ENCODE measurements at regions not wholly inside any gene's neighbourhood (a gene's known extent, or its start where the extent isn't known, plus 50 kb on each side); places are given as distances from the start of the nearest gene placed in this dataset.

DNA sequence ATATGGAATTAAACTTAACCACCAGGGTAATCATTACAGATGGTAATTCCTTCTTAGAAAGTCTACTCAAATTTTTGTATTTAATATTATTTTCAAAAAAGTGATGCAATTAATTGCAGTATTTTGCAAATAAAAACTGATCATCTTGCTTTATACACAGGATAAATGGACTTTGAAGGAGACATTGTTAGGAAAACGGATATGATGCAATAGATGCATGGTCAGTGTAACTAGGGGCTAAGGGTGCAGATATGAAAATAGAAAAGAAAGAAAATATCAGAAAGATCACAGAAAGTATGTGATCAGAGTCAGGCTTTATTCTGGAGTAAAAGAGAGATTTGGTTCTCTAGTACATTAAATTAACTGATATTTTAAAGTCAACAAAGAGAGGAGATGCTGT lies 401.7 kb downstream of the TLL1 start:
- no peak for DNase-seq

DNA sequence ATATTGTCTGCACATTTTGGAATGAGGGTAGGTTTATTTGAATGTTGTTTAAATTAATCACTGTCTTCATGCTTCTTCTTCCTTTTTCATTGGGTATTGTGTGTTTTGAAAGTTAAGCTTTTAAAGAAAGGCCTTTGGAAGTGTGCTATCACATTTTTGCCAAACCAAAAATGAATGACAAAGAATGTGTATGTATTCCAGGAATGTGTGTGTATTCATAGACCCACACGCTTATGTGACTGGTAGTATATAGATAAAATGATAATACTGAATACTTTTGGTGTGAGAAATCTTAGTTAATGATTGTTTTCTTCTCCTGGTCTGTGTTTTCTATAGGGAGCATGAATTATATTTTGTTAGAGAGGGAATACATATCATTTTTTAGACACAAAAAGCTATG lies 404.4 kb downstream of the TLL1 start:
- no peak for DNase-seq

DNA sequence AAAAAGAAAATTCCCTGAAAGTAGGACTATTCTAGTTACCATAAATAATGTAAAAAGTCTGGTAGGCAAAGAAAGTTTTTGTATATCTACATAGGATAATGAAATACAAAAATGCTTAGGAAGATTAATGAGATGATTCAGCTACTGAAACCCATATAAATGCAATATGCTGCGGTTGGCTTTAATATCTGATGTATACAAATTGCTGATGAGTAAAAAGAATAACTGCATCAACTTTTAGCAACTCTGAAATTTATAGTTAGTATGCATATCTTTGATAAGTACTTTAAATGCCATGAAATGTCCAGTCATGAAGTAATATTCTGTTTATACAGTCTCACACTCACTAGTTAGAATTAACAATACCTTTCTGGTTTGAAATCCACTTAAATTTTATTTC lies 404.8 kb downstream of the TLL1 start:
- DNase-seq = no peak

DNA sequence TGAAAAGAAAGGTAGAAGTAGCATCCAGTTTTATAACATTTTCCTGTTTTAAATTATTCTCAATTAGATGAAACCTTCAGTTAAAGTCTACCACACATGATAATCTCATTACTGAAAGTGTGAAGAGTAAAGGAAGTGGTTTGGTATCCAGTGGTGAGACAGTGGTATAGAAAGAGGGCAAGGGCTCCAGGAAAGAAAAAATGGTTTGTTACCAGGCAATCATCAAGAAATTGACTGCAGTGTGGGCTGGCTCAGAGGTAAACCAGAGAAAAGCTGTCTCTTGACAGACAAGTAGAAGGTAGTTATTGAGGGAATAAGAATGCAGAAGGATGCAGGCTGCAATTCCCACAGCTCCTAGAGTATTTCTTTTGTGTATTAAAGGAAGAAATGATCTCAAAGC lies 406.2 kb downstream of the TLL1 start:
- DNase-seq = no peak

DNA sequence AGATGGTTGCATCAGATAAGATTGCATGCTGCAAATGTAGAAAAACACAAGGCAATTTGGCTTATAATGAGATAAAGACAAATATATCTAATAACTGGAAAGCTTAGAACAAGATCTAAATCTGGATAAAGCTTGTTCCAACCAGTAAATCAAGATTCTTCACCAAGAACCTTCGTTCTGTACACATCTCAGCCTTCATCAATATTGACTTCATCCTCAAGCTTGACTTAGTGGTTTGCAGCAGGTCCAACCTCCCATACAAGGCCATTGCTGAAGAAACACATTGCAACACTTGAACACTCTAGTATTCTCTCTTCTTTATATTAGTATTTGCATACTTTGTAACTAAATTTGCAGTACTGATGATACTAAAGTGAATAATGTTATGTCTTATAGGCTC lies 407.6 kb downstream of the TLL1 start:
- no peak for DNase-seq

DNA sequence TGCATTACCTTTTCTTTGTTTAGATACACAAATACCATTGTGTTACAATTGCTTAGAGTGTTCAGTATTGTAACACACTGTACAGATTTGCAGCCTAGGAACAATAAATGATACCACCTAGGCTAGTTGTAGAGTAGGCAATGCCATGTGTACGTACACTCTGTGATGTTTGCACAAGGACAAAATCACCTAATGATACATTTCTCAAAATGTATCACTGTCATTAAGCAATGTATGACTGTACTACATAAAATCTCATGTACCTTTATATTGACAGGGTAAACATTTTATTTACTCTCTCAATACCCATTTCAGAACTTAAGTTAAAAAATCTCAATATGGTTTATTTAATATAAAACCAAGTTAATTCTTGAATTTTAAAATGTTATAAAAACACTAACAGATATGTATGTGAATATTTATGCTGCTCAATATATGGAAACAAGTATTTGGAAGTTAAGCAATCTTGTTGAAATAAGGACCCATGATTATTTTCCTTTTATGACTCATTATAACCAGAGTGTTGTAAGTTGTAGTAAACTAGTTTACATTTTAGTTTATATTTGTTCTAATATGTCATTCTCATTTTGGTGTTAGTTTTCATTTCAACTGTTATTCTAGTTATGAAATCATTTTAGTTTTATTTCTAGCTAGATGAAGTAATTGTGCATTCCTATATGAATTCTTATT lies 409.2 kb downstream of the TLL1 start:
- DNase-seq = no peak

DNA sequence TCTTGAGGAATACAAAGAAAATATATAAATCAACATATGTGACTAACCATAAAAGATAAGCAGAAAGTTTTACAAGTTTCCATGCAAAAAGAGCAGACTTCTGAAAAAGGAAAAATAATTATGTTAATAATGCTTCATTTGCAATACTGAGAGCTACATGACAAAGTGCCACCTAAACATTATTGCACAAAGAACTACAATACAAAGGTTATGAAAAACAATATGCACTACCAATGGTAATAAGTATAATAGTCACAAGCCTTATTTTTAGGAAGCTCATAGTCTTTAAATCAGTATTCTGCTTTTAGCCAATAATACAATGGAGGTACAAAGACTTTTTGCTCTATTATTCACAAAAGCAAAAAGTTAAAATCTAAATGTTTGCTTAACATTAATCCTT lies 411.2 kb downstream of the TLL1 start:
- DNase-seq = no peak

DNA sequence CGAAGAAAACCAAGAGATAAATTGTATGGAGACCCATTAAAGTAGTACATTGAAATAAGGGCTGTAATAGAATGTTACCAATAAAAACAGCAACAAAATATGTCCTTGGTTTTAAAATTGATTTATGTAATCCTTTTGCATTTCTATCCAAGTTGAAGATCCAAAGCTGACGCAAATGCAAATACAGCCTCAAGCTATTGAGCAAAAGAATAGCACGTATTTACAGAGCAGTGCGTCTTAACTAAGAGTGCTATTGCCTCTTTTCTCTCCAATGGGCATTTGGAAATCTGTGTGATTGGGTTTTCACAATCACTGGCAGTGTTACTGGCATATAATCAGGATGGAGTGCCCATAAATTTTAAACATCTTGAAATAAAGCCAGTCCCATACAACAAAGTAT lies 417.4 kb downstream of the TLL1 start:
- no peak for DNase-seq

DNA sequence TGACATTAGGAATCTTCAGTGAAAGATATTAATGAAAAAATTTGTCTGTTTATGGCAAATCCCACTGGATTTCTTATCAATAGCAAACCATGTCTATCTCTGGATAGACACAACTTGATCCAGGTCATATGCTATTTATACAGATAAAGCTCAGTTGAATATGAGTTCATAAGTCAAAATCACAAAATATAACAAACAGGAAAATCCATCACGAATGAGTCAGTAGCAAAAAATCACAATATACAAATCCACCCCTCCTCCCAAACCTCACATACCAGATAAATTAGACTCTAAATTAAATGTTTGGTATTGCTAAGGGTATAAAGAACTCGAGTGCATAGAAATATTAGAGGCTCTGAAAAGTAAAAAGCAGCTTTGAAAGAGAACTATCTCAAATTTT lies 420.5 kb downstream of the TLL1 start:
- no peak for DNase-seq

DNA sequence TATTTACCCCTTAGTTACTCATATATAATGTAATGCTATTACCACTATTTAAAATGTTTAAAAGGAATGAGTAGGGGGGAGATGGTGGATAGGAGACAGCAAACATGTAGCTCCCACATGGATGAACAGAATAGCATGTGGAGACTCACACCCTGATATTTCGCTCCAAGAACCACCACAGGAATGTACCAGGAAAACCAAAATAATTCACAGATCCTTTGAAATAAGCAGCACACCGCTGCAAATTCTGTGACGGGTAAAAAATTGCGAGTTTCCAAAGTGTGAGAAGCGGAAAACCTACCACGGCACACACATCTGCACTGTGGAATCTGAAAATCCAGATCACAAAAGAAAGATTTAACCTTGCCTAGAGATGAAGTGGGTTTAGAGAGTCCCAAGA lies 428.2 kb downstream of the TLL1 start:
- DNase-seq = no peak

DNA sequence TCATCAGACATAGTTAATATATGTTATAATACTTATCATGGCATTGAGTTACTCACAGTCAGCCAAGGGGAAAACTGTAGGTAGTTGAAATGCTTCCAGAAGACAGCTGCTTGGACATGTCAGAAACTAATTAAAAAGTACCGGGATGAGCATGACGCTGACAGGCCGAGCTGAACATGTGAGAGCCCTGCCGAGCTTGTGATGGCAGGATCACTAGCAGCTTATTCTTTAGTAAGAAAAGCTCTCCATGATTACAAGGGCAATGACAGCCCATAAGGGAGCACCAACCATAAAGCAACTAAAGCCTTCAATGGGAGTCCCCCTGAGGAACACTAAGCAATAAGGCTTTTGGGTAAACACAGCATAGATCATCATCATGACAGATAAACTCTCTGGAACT lies 435.6 kb downstream of the TLL1 start:
- no peak for DNase-seq

DNA sequence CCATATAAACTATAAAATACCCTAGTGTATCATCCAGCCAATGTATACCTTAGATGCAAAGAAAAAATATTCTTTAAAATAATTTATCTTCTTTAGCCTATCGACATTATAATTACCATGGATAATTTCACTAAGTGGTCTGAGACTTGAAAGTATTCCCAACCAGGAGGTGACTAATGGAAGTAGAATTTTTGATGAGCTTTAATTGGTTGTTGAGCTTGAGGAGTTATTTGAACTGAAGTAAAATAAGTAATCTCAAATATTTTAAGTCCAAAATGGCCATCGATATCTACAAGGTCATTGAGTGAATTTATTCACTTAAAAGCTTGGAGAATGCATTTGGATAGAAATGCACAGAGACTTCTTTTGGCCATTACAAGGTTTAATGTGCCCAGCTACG lies 436.2 kb downstream of the TLL1 start:
- DNase-seq = no peak

DNA sequence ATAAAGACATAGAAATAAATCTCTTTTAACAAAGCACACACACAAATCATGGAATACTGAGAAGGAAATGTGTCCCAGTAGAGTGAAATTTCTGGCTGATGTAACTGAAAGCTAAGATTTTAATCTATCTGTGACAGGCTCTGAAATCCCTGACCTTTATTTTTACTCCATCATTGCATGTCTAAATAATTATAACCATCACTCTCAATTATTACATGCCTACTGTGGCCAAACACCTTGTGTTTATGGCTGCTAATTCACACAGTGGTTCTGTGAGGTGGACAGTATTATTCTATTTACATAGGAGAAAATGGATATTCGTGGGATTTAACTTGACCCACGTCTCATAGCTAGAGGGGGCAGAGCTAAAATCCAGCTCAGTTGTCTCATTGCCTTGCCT lies 438.1 kb downstream of the TLL1 start:
- no peak for DNase-seq

DNA sequence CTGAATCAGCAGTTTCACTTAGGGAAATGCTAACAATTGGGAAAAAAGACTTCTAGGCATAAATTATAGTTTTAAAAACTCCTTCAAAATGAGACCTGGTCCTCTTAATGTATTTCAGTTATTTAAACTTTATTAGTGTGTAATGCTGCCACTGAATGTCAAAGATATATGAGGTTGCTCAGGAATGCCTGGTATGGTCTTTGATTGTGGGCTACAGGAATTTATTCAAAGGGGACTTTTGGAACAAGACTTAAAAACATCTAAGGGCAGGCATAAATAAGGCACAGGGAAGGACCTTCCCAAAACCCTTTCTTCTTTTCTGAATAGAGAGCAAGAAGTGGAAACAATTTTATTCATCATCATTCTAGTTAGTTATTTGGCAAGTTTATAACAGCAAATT lies 439.1 kb downstream of the TLL1 start:
- no peak for DNase-seq

DNA sequence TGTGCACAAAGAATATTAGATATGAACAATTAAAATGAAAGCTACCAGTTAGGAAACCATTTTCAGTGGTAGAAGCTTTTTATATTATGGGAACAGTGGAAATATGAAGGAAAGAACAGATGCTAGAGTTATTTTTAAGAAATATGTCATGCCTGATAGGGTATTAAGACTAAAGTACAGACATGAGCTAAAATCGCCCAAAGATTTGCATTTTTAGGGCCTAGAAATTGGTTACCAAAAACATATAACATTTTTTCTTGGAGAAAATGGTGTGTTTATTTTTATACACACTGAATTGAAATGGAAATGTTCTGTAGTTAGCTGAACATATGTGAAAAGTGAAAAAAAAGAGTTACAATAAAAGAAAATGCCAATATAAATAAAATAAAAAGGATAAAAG lies 441.9 kb downstream of the TLL1 start:
- DNase-seq = no peak

DNA sequence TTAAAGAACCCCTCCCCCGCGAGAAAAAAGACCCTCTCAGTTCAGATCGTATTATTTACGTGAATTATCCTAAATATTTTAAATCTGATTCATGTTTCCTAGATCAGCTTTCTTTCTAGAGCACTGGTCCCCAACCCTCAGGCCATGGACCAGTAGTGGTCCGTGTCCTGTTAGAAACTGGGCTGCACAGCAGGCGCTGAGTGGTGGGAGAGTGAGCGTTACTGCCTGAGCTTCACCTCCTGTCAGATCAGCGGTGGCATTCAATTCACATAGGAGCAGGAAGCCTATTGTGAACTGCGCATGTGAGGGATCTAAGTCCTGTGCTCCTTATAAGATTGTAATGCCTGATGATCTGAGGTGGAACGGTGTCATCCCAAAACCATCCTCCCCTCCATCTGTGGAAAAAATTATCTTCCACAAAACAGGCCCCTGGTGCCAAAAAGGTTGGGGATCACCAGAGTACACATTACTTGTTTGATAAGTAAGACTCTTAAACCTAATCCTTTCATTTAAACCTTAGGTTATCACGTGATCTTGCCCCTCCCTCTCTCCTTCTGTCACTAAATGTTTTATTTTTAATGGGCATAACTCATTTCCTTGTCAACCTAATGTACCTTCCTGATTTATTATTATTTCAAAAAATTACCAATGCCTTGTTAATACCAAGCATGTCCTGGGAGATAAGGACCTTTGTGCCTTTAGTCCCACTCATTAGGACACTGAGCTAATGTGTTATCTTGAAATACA lies 442.9 kb downstream of the TLL1 start:
- no peak for DNase-seq

DNA sequence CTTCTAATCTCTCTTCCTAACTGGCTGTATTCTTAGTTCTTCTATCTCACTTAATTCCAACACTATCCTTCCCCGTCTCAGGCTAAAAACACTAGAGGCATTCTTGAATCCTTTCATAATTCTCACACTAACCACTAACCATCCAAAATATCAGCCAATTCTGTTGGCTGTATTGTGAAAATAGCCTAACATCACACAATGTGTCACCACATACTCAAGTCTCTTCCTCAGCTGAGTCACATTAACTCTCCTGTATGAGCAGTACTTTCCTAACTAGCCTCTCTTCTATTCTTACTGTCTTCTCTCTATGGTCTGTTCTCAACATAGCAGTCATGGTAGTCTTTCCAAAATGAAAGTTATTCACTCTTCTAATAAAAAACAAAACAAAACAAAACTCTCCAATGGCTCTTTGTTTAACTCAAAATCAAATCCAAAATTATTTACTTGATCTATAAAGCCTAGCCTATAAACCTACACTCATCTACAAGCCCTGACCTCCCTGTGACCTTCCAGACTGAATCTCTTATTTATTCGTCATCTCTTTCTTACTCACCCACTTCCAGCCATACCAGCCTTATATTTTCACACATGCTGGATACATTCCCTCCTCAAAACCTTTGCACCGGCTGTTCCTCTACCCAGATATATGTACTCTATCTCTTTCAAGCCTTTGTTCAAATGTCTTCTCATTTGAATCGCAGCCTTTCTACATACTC lies 445.9 kb downstream of the TLL1 start:
- no peak for DNase-seq

DNA sequence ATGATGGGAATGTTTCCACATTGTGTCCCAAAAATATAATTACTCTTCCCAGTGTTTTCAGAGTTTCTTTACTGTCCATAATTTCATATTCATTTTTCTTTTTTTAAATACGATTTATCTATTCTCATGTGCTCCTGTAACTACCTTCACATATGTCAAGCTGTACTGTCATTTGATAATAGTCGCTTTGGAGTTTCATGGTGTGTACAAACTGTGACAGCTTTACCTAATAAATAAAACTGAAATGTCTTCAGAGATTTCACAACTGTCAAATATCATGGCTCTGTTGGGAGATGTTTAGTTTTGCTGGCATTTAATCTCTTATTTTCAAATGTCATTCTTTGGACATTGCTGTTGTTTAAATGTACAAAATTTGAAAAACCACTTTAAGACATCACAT lies 450.2 kb downstream of the TLL1 start:
- DNase-seq = no peak

DNA sequence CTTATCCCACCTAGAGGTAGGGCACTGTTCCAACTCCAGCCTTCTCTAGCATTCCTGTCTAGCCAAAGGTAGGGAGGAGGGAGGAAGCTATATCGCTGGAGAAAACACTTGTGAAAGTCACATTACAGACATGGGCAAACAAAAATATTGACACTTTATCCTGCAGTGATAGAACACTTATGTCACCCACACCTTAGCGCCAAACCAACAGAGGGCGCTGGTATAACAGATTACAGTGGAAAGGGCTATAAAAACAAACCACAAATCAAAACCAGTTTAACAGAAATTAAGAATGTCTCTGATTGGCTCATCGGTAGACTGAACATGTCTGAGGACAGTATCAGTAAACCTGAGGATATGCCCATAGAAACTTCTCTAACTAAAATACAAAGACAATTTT lies 451.3 kb downstream of the TLL1 start:
- DNase-seq = no peak

DNA sequence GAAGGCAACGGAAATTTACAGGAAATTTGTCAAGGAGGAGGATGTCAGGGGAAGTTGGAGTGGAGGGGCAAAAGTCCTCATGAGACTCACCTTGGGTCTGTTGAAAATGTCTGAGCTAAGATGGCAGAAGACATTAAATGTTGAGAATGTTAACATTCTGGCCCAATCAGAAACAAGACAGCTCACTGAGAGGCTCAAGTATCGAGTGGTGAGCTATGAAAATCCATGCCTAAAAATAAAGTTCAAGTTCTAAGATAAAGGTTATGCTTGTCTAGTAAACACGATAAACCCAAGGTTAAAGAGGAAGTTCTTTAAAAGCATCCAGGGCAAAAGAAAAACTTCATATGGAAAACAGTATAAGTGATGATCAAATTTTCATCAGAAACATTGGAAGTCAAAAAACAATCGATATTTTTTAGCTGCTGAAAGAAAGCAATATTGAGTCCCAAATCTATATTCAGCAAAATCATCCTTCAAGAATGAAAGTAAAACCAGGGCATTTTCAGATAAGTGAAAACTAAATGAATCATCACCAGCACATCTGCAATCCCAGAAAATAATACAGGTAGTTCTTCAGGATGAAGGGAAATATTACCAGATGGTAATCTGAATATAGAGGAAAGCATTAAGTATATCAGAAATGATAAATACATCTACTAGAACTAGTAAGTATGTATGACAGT lies 462.4 kb downstream of the TLL1 start:
- DNase-seq = no peak

DNA sequence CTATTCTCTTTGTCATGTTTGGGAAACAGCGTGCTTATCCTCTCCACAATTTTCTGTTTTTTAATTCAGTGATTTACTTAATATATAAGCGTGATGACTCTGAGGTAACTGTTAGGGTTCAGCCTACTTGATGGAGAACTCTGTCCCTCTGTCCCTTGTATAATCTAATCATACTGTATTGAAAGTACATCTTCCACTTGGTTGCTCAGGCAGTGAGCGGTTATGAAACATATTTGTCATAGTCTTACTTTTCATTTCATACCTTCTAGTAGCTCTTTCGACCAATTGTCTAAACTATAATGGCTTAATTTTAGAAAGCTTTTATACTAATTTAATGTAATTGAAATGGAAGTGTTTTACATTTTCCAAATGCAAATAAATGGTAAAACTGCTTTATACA lies 469.0 kb downstream of the TLL1 start:
- DNase-seq = no peak

DNA sequence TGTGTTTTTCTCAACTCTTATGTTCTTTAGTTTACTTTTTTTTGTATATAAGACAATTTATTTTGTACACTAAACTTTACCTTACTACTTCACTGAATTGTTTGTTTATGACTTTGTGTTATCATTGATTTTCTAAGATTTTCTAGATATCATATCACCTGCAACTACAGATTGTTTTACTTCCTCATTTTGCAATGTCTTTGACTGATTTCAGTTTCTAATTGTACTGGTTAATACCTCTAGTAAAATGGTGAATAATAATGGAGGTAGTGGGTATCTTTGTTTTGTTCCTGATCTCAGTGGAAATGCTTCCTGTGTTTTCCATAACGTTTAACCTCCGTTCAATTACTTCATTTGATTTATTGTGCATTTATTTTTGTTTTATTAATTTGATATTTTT lies 490.2 kb downstream of the TLL1 start:
- DNase-seq = no peak

DNA sequence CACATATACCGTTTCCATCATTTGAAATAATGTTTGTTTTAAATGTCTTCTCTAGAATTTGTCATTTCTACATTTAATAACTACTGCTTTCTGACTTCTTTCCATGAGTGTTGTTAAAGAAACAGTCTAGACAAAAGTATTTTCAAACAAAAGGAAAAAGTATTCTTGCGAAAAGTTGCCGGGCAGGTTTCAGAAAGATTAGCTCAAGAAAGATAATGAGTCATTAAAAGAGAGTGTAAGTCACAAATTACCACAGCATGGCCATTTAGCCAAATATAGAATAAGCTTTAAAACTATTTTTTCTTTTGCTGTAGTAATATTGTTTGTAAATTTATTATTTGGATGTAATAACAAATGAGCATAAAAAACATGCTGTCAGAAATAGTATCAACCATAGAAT lies 493.0 kb downstream of the TLL1 start:
- no peak for DNase-seq

DNA sequence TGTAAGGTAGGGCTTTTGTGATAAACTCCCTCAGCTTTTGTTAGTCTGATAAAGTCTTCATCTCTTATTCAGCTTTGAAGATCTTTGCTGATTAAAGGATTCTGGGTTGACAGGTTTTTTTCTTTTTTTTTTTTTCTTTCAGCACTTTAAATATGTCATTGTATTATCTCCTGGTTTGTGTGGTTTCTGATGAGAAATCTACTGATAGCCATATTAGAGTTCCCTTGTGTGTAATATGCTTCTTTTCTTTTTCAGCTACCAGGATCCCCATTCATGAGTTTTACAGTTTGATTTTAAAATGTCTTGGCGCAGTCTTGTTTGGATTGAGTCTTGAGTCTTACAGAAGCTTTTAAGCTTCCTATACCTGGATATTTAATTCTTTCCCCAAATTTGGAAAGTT lies 504.5 kb downstream of the TLL1 start:
- no peak for DNase-seq

Data from GF-D8 (cell line).